ENCODE measurements at regions not wholly inside any gene's neighbourhood (a gene's known extent, or its start where the extent isn't known, plus 50 kb on each side); places are given as distances from the start of the nearest gene placed in this dataset.

DNA sequence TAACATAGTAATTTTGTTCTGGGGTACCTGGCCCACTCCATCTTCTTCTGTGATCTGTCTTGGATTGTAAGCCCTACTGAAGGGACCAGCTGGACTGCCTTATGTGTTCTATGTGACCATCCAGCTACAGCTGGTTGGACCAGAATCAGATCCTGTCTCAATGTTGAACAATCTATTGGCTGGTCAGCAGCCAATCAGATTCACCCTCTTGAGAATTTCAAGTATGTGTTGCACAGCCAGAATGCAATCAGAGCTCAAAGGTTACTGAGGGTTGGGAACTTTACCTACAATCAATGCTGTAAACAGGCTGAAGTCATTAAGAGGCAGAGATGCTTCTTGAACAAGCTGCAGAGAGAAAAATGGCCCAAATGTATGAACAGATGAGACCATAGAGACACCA lies 61.9 kb downstream of the KCNC4 start:
- TF ChIP-seq, protein P1, sequence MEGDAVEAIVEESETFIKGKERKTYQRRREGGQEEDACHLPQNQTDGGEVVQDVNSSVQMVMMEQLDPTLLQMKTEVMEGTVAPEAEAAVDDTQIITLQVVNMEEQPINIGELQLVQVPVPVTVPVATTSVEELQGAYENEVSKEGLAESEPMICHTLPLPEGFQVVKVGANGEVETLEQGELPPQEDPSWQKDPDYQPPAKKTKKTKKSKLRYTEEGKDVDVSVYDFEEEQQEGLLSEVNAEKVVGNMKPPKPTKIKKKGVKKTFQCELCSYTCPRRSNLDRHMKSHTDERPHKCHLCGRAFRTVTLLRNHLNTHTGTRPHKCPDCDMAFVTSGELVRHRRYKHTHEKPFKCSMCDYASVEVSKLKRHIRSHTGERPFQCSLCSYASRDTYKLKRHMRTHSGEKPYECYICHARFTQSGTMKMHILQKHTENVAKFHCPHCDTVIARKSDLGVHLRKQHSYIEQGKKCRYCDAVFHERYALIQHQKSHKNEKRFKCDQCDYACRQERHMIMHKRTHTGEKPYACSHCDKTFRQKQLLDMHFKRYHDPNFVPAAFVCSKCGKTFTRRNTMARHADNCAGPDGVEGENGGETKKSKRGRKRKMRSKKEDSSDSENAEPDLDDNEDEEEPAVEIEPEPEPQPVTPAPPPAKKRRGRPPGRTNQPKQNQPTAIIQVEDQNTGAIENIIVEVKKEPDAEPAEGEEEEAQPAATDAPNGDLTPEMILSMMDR (IDR thresholded peaks at IDR 0.05): no peak
- TF ChIP-seq EZH2 (IDR thresholded peaks at IDR 0.05; ENCODE audit: borderline replicate concordance, insufficient read depth, low read depth, low read length, poor library complexity, severe bottlenecking): no peak
